ENCODE measurements at regions not wholly inside any gene's neighbourhood (a gene's known extent, or its start where the extent isn't known, plus 50 kb on each side); places are given as distances from the start of the nearest gene placed in this dataset.
"Not testable (repeated sequence)": the region's sequence is repeated elsewhere in the genome, so short reads cannot be mapped to it uniquely, and the experiment has no call there.

DNA sequence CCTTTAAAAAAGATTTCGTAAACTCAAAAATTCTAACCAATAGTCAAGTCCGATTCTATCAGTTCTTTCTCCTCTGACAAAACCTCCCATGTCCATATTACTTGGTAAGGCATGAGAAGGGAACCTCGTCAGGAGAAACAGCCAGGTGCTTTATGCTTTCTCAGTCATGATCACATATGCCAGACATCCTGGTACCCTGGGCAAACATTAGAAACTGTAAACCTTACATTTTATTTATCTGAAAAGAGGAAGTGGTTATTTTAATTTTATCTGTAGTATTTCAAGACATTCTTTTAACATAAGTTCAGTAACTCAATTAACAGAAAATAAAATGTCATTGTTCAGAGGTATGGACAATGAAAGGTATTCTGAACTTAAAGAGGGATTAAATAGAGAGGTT lies 474.8 kb upstream of the GBE1 start:
- no peak overlapping the region for H3K27ac ChIP-seq
- H3K4me3 ChIP-seq = no peak overlapping the region

DNA sequence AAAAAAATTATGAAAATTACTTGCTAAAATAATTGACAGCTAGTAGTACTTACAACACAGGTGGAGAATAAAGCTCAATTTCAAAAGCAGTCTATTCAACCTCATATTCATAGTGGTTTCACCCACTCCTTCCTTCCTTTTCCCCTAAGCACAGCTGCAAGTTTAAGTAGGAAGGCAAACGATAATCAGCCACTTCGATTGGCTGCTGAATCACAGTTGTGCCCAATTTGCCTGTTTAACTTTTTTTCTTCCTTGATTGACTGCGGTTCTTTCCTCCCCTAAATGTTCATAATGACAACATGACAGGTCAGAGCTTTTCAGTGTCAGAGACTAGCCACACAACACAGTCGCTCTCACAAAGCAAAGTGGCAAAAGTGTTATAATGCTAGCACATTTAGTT lies 468.0 kb upstream of the GBE1 start:
- no peak overlapping the region for H3K4me3 ChIP-seq

DNA sequence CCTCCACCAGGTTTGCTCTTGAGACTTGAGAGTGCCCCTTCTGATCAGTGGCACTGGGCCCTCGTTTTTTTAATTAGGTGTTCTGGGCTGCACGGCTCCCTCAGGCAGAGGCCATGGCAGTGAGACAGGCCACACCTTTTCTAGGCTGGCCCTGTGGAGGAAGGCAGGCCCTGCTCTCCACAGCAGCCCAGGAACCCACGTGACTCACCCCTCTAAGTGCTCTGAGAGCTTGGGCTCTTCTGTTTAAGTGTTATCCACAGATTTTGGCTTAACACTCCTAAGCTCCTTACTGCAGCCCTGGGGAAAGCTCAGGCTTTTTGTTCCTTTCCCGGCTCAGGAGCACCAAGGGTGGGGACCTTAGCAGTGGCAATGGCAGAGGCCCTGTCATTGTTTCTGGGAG lies 463.2 kb upstream of the GBE1 start:
- H3K27ac ChIP-seq = no peak overlapping the region
- no peak overlapping the region for H3K4me3 ChIP-seq

More for the DNA sequence above, 468.0 kb upstream of the GBE1 start:
- H3K27ac ChIP-seq = no peak overlapping the region

DNA sequence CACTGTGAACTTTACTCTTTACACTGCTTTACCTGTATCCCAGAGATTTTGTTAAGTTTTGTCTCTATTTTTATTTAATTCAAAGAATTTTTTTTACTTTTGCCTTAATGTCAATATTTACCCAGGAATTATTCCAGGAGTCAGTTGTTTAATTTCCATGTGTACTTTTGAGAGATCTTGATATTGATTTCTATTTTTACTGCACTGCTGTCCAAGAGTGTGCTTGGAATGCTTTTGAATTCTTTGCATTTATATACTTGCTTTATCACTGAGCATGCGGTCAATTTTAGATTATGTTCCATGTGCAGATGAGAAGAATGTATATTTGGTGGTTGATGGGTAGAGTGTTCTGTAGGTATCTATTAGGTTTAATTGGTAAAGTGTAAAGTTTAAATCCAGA lies 461.0 kb upstream of the GBE1 start:
- Histone ChIP-seq H3K27ac (no peak overlapping the region), H3K4me3 (no peak overlapping the region)

DNA sequence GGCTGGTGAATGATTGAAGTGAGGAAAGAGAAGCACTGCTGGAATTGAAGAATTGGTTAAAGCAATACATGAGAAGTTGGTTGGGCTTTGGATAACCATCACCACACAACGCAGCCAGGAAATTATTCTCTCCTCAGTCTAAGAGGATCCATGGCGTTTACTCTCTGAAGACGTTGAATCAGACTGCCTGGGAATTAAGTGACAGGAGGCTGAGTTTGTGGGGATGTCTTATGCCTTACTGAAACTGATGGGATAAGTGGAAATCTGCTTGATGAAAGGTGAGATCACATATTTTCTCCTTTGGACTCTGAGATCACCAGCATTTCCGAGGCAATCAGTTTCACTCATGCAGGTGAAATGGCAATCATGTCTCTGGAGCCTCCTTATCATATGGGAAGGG lies 456.1 kb upstream of the GBE1 start:
- no peak overlapping the region for H3K27ac ChIP-seq

DNA sequence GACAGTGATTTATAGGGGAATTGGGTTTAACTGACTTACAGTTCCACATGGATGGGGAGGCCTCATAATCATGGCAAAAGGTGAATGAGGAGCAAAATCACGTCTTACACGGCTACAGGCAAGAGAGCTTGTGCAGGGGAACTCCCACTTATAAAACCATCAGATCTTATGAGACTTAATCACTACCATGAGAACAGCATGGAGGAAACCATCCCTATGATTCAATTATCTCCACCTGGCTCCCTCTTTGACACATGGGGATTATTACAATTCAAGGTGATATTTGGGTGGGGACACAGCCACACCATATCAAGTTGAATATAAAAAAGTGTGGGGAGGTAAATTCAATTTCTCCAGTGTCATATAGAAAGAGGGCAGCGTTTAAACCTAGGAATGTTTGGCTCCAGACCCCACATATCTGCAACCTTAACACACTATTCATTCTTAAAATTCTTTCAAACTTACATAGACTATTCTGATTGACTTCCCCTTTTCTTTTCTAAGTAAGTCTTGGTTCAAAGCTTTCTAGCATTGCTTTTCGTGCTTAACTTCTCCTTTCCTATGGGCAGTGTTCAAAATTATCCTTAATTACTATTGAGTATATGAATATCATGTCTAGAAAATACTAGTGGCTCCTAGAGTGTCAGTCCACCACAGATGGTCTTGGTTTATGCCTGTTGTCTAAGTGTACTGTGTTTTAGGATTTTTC lies 446.7 kb upstream of the GBE1 start:
- Histone ChIP-seq H3K27ac (no peak overlapping the region), H3K4me3 (no peak overlapping the region)

More for the DNA sequence above, 456.1 kb upstream of the GBE1 start:
- no peak overlapping the region for H3K4me3 ChIP-seq

DNA sequence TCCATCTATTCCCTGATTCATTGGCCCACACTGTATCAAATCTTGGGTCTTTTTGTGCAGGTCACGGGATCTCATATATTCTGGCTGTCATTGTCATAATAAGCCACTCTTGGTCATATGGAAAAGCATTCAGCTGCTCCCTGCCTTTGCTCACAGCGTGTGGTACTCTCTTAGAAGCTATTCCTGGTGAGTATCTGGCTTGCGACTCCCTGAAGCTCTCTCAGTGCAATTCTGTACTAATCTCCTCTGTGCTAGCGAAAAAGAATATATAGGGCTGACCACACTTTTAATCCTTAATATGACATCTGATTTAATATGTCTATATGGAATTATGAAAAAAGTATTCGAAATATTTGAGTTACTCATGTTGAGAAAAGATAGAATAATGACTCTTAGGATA lies 440.8 kb upstream of the GBE1 start:
- Histone ChIP-seq H3K4me3 (no peak overlapping the region), H3K27ac (no peak overlapping the region)

DNA sequence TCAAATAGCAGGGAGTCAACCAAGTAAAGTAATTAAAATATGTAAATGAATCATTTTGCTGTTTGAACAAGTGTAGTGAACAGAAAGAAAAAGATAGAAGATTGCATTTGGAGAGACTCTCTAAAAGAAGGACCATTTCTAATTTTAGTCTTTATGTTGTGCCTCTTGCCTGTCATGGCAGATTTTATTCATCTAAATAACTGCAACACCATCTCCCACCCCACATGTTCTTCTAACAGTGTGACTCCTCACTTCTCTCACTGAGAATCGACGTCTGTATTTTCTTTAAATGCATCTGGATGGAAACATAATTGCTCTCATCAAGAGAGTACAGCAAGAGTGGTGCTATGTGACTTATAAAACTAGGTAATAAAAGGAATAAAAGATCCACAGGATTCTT lies 439.9 kb upstream of the GBE1 start:
- Histone ChIP-seq H3K4me3 (no peak overlapping the region), H3K27ac (no peak overlapping the region)

DNA sequence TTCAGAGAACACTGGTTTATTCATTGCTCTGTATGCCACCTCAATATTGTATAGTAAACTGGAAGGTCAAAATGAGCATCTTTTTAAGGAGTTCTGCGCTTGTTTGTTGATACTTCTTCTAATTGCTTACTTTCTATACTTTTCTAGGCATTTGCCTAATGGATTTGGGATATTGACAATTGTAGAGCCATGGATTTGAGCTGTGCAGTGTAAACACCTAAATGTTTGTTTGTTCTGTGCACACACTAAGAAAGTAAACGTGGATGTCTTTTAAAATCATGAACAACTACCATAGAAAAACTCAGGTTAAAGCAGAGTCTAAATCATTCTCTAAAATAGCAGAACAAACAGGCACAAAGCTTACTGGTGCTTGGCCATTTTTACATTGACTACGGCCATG lies 436.6 kb upstream of the GBE1 start:
- Histone ChIP-seq H3K4me3 (no peak overlapping the region), H3K27ac (no peak overlapping the region)

DNA sequence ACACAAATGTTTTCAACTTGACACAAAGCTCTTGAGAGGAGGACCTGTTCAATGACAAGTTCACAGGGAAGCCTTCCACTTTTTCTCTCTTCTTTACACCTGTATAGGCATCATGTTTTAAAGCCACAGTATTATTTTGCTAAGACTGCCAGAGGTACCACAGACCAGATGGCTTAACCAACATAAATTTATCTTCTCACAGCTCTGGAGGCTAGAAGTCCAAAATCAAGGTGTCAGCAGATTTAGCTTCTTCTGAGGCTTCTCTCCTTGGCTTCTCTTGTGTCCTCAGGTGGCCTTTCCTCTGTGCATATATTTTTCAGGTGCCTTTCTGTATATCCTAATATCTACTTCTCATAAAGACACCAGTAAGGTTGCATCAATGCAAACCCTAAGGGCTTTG lies 435.2 kb upstream of the GBE1 start:
- Histone ChIP-seq H3K4me3 (no peak overlapping the region), H3K27ac (no peak overlapping the region)

DNA sequence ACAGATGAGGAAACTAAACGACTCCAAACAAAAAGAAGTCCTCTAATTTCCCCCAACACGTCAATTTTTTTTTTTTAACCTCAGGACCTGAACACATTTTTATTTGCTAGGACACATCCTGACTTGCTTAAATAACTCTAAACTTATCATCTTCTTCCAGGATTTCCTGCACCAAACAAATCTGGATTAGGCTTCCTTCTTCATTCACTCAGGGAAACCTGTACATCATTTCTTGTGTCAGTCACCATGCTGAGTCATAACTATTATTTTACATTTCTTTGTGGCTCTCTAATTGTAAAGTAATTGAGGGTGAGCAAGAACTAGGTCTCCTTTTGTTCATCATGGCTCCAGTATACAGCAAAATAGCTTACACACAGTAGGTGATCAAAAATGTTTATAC lies 433.4 kb upstream of the GBE1 start:
- no peak overlapping the region for H3K27ac ChIP-seq
- H3K4me3 ChIP-seq = no peak overlapping the region

DNA sequence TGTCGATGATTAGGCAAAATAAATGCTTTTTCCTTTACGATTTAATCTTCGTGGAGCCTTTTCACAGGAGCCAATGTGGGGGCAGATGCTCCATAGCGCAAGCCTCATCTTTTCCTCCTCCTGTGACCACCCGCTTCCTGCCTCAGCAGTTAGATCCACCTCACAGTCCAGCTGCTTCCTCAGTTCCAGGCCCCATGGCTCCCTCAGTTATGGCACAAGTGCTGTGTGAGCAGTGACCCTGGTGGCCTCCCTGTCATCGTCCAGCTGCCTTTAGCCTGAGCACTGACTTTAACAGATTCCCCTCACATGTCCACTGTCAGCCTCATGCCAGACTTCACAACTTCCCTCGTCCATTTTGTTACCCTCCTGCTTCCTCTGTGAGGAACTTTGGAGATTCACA lies 424.6 kb upstream of the GBE1 start:
- no peak overlapping the region for H3K4me3 ChIP-seq
- H3K27ac ChIP-seq = no peak overlapping the region

DNA sequence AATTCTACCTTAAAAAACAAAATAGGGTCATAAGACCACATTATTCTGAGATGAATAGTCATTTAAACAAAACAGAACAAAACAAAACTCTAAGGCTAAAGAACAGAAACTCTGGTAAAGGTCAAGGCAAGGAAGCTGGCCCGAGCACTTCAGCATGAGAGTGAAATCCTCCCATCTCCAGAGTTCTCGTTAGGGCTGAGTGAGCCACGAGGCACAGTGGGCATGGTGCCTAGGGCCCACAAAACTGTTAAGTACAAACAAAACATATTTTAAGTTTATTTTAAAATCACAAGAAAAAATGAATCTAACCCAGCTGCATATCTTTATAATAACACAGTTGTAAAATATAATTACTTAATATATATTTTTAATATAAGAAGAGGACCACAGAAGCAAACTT lies 417.8 kb upstream of the GBE1 start:
- no peak overlapping the region for H3K4me3 ChIP-seq
- no peak overlapping the region for H3K27ac ChIP-seq

DNA sequence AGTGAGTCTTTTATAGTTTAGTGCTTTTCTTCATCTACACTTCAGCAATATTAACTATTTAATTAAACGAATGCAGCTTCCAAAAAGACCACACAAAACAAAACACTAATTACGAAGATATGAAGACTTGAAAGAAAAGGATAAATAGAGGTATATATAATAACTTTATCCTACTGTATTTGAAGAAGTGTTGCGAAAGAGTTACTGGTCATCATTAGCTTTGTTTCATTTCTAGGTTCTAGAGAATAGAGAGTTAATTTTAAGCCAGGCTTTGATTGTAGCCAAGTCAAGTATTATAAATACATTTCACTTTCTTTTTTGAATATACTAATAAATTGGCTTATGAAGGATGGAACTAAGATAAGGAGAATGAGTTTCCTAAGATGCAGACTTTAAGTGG lies 416.8 kb upstream of the GBE1 start:
- Histone ChIP-seq H3K4me3 (no peak overlapping the region), H3K27ac (no peak overlapping the region)

DNA sequence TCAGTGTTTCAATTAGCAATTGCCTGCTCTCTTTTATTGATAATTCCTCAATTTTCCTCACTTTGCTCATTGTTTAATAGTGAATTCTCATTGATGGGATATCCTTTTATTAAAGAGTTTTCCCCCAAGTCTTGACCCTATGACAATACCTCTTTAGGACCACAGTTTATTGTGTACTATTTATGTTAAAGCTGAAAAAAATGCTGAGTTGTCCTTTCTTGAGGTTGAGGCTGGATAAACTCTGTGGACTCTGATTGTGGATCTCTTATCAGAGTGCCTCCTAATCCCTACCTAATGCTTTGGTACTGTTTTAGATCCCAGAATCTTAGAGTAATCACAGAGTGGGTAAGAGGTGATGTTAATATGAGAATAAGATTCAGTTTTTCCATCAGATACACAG lies 416.3 kb upstream of the GBE1 start:
- Histone ChIP-seq H3K4me3 (no peak overlapping the region), H3K27ac (no peak overlapping the region)

DNA sequence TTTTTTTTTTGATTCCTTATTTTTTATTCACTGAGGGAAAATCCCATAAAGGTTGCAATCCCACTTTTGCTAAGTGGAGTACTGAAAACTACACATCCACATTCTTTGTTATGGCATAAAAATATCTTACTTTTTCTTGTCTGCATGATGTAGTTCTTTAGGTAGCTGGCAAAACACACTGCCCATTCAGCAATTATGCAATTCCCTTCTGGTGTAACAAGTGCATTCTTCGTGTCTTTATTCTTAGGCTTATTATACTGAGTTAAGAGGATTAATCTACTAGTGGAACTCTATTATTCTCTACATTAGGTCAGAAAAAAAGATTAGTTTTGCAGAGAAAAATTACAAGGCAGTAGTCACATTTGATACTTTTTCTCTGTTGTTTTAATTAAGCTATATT lies 403.8 kb upstream of the GBE1 start:
- no peak overlapping the region for H3K27ac ChIP-seq
- no peak overlapping the region for H3K4me3 ChIP-seq

DNA sequence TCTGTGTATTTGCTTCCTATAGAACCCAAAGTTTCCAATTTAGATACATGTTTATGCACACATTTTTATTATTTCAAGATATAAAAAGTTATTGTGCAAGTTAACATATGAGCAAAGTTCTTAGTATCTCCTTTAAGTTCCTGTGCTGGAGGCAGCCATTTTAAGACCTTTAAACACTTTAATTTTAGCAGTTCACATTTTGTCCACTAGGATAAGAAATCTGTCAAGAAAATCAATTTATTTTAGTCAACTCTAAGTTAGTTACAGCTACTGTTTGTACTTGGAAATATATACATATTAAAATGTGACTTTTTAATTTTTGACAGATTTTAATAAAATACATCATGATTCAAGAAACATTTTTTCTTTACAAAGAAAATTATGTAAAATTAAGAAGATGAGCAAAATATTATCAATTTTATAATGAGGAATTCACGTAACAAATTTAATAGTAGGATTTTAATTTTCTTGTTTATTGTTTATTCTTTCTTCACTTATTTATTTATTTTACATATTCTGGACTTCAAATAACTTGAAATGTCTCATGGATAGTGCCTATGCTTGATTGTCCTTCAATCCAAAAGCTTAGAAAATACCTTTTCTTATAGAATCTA lies 402.6 kb upstream of the GBE1 start:
- H3K27ac ChIP-seq = no peak overlapping the region
- no peak overlapping the region for H3K4me3 ChIP-seq

DNA sequence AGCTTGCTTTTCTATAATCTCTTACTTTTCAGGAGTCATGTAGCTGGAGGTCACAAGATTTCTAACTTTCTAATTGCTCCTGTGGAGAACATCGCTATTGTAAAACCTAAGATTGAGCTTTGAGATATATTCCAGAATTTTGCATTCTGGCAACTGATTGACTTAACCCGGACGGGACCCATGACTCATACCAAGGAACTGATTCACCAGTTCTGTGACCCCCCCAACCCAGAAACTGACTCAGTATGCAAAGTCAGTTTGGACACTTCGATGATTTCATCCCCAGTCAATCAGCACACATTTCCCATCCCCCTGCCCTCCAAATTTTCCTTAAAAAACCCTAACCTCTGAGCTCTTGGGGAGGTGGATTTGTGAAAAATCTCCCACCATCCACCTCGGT lies 396.5 kb upstream of the GBE1 start:
- Histone ChIP-seq H3K27ac (no peak overlapping the region), H3K4me3 (no peak overlapping the region)

DNA sequence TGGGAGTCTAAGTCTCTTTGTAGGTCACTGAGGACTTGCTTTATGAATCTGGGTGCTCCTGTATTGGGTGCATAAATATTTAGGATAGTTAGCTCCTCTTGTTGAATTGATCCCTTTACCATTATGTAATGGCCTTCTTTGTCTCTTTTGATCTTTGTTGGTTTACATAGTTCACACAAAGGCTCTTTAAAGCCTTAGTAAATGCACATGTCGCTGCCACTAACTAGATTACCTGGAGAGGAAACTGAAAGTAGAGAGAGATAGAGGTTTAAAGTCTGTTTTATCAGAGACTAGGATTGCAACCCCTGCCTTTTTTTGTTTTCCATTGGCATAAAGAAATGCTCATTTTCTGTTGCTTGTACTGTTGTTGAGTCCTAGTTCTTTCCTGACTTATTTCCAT lies 392.4 kb upstream of the GBE1 start:
- not testable (repeated sequence) for H3K4me3 ChIP-seq, H3K27ac ChIP-seq

DNA sequence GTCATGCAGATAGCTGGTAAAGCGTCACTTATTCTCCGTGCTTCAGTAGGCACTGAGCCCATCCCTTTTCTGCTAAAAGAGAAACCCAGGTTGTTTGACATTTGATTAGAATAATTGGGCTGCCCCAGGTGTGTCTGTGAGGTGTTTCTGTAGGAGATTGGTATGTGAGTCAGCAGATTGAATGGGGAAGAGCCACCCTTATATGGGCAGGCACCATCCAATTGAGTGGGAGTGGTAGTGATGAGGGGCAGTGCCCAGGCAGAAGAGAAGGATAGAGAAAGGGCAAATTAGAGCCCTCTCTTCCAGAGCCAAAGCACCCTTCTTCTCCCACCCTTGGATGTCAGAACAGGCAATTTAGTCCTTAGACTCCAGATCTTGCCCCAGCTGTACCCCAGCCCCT lies 384.3 kb upstream of the GBE1 start:
- H3K4me3 ChIP-seq = no peak overlapping the region
- no peak overlapping the region for H3K27ac ChIP-seq

DNA sequence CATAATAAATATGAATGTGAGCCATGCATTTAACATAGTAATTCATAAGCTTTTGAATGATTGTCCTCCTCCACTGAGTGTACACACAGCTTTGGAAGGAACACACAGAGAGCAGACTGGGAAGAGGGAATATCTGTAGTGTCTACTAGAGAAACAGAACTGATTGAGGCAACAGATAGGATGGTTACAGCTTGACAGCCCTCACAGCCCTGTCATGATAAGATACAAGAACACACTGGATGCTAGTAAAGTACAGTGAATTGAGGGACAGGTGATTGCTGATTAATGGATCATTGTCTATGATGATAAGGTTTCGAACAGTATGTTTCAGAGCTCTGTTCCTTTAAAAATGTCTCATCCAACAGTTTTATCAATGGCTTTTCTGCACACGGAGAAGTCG lies 383.4 kb upstream of the GBE1 start:
- Histone ChIP-seq H3K4me3 (no peak overlapping the region), H3K27ac (no peak overlapping the region)
